B cell (primary cell): ENCODE measurements at regions not wholly inside any gene's neighbourhood (a gene's known extent, or its start where the extent isn't known, plus 50 kb on each side); places are given as distances from the start of the nearest gene placed in this dataset.

Experiments used
- ATAC-seq: fragments of 200-7000 bp; cut with Tn5 transposase; one replicate; pipeline ENCODE4 v1.10.0; 2021; ENCODE audit warnings: low read depth, mild to moderate bottlenecking, moderate number of reproducible peaks, moderate library complexity
- CTCF ChIA-PET: fragments of 350-600 bp; sonication (Branson Sonifier 250); formaldehyde crosslinking; loops from one replicate; lab custom pipeline; 2021; ENCODE audit warnings: antibody characterized with exemption, inconsistent platforms; lab: Charles Lee
- POLR2A ChIA-PET: fragments of 350-600 bp; sonication (Branson Sonifier 250); formaldehyde crosslinking; loops from one replicate; lab custom pipeline; 2021; ENCODE audit warnings: antibody characterized with exemption; lab: Charles Lee
- DNase-seq: peaks from one replicate; pipeline ENCODE4 v3.0.0; 2013
- H2AFZ ChIP-seq: 2 replicates; pipeline ENCODE4 v1.6.1; 2012; ENCODE audit warnings: mild to moderate bottlenecking, low read depth, low read length; ENCODE audit not compliant: insufficient read depth, poor library complexity, severe bottlenecking
- H3K27ac ChIP-seq, 2 donors: 1 replicate in 1 of 2; 2 replicates in 1 of 2; pipeline ENCODE4 v1.5.1; 2012 to 2013; ENCODE audit warnings: low read length in 2 of 2, mild to moderate bottlenecking in 2 of 2, moderate library complexity in 1 of 2
- H3K27me3 ChIP-seq, 4 experiments: fragments of 200-600 bp in 1 of 4; sonication (generic) in 1 of 4; replicated peaks in 1 of 4; 1 replicate in 2 of 4; 2 replicates in 2 of 4; pipeline versions ENCODE4 v1.6.1 to v1.7.0; 2013 to 2016; ENCODE audit warnings: low read length in 3 of 4, mild to moderate bottlenecking in 2 of 4, mixed read lengths in 1 of 4, moderate library complexity in 1 of 4; ENCODE audit not compliant: insufficient read depth in 4 of 4, control insufficient read depth in 3 of 4; ENCODE audit errors: control extremely low read depth in 1 of 4
- H3K36me3 ChIP-seq, 2 experiments: replicated peaks in 1 of 2; 1 replicate in 1 of 2; 2 replicates in 1 of 2; pipeline versions ENCODE4 v1.6.1 to v1.7.1; 2013; ENCODE audit warnings: low read length in 1 of 2; ENCODE audit not compliant: insufficient read depth in 2 of 2, control insufficient read depth in 1 of 2; ENCODE audit errors: control extremely low read depth in 1 of 2, extremely low read depth in 1 of 2
- H3K4me1 ChIP-seq, 2 donors: fragments of 200-600 bp in 1 of 2; sonication (generic) in 1 of 2; 1 replicate in 1 of 2; 2 replicates in 1 of 2; pipeline versions ENCODE4 v1.5.1 to v1.6.1; 2013 to 2017; ENCODE audit warnings: low read length in 2 of 2; ENCODE audit not compliant: control insufficient read depth in 2 of 2, insufficient read depth in 2 of 2
- H3K4me2 ChIP-seq: replicated peaks from 2 replicates; pipeline ENCODE3; 2012; ENCODE audit warnings: mild to moderate bottlenecking, low read depth, low read length; ENCODE audit not compliant: poor library complexity, severe bottlenecking
- H3K4me3 ChIP-seq, 5 experiments: fragments of 200-600 bp in 1 of 5; sonication (generic) in 1 of 5; 1 replicate in 3 of 5; 2 replicates in 2 of 5; pipeline versions ENCODE4 v1.5.1 to v1.7.0; 2011 to 2016; ENCODE audit warnings: low read length in 4 of 5, mild to moderate bottlenecking in 4 of 5, low read depth in 2 of 5, control low read depth in 1 of 5, moderate library complexity in 1 of 5; ENCODE audit not compliant: insufficient read depth in 1 of 5; ENCODE audit errors: control extremely low read depth in 1 of 5, extremely low read depth in 1 of 5
- H3K79me2 ChIP-seq: fragments of 200-600 bp; sonication (generic); one replicate; pipeline ENCODE4 v1.6.0; 2016; ENCODE audit warnings: low read length; ENCODE audit not compliant: control insufficient read depth, insufficient read depth
- H3K9ac ChIP-seq: fragments of 200-600 bp; sonication (generic); 2 replicates; pipeline ENCODE4 v1.6.1; 2017; ENCODE audit warnings: mild to moderate bottlenecking, low read length, moderate library complexity
- H3K9me3 ChIP-seq, 3 donors: one replicate each; pipeline versions ENCODE4 v1.6.1 to v1.7.1; 2013; ENCODE audit warnings: low read length in 2 of 3; ENCODE audit not compliant: control insufficient read depth in 2 of 3, insufficient read depth in 1 of 3; ENCODE audit errors: control extremely low read depth in 1 of 3
- H4K20me1 ChIP-seq: 2 replicates; pipeline ENCODE4 v1.6.0; 2012; ENCODE audit warnings: mild to moderate bottlenecking, low read length; ENCODE audit not compliant: insufficient read depth, control insufficient read depth, poor library complexity, severe bottlenecking
- H3K27ac Mint-ChIP-seq: one replicate; pipeline ENCODE4 v1.8.0; 2021; ENCODE audit warnings: mixed read lengths
- H3K27me3 Mint-ChIP-seq: one replicate; pipeline ENCODE4 v1.8.0; 2021; ENCODE audit warnings: mixed read lengths
- H3K4me1 Mint-ChIP-seq: one replicate; pipeline ENCODE4 v1.8.0; 2021; ENCODE audit warnings: mixed read lengths
- H3K4me3 Mint-ChIP-seq: one replicate; pipeline ENCODE4 v1.8.0; 2021; ENCODE audit warnings: mixed read lengths
- H3K9me3 Mint-ChIP-seq: one replicate; pipeline ENCODE4 v1.8.0; 2022; ENCODE audit warnings: mixed read lengths; ENCODE audit not compliant: insufficient read depth
- CTCF ChIP-seq: fragments of 200-600 bp; IDR thresholded peaks from one replicate; pipeline ENCODE4 v1.8.0; 2022; ENCODE audit warnings: antibody characterized with exemption, mild to moderate bottlenecking
- EZH2 ChIP-seq: IDR thresholded peaks from 2 replicates; pipeline ENCODE4 v1.6.1; 2012; ENCODE audit warnings: borderline replicate concordance, low read depth, mild to moderate bottlenecking, moderate library complexity, low read length; ENCODE audit not compliant: insufficient read depth, poor library complexity, severe bottlenecking
- WGBS: methylation state at CpG from one replicate; pipeline ENCODE4 v1.1.5; 2013; ENCODE audit warnings: missing lambda C conversion rate; ENCODE audit not compliant: insufficient coverage; 5-methylcytosine and 5-hydroxymethylcytosine counted together
- intact Hi-C: fragments of 100-400 bp; cut with micrococcal nuclease; formaldehyde crosslinking; loops from one replicate; pipeline ENCODE4 v1.10.0; 2022

- ATAC-seq, result no peak
- H3K4me3 ChIP-seq, result no peak overlapping the region
Observed at GRCh38 chr2:77910136-77910535, 388.0 kb upstream of the LRRTM4 start.

GRCh38 chr2:77920838-77921366, 398.7 kb upstream of the LRRTM4 start:
- no peaks in the 10 kb centered on the region for H3K4me1 ChIP-seq
- no CpG with 5 or more reads among the region's 3 CpGs for WGBS
- peaks cover 0 to 3% (median 0%) of the 10 kb centered on the region in 3 donors for H3K9me3 ChIP-seq
- no peak overlapping the region for H3K4me2 ChIP-seq
- no peaks in the 10 kb centered on the region for H3K4me1 Mint-ChIP-seq
- CTCF ChIA-PET, result no interaction called here
- no peaks in the 10 kb centered on the region for H3K27me3 ChIP-seq
- H3K9ac ChIP-seq, result no peak overlapping the region
- H3K27ac ChIP-seq, result no peak overlapping the region
- intact Hi-C loops, result no loop called here
- H3K9me3 Mint-ChIP-seq, result peaks cover 6% of the 10 kb centered on the region
- no peaks in the 10 kb centered on the region for H3K79me2 ChIP-seq
- H3K27ac Mint-ChIP-seq, result no peak overlapping the region
- TF ChIP-seq CTCF (no peak), EZH2 (no peak)
- H3K27me3 Mint-ChIP-seq, result no peaks in the 10 kb centered on the region
- no peak for ATAC-seq
- H3K4me3 ChIP-seq, result no peak overlapping the region
- H3K4me3 Mint-ChIP-seq, result no peak overlapping the region
- POLR2A ChIA-PET, result no interaction called here
- H4K20me1 ChIP-seq, result no peaks in the 10 kb centered on the region
- no peak for DNase-seq
- H2AFZ ChIP-seq, result no peak overlapping the region
- no peaks in the 10 kb centered on the region for H3K36me3 ChIP-seq

More at GRCh38 chr2:77910136-77910535, 388.0 kb upstream of the LRRTM4 start:
- no peaks in the 10 kb centered on the region for H4K20me1 ChIP-seq
- no peaks in the 10 kb centered on the region for H3K4me1 ChIP-seq
- no peak overlapping the region for H3K4me2 ChIP-seq
- TF ChIP-seq CTCF (no peak), EZH2 (no peak)
- H3K9me3 ChIP-seq, result peaks cover 0 to 4% (median 2%) of the 10 kb centered on the region in 3 donors
- no peak overlapping the region for H2AFZ ChIP-seq
- WGBS, result no CpG with 5 or more reads among the region's 3 CpGs
- H3K9me3 Mint-ChIP-seq, result peaks cover 2% of the 10 kb centered on the region
- no peak for DNase-seq
- POLR2A ChIA-PET, result no interaction called here
- H3K27ac Mint-ChIP-seq, result no peak overlapping the region
- H3K4me3 Mint-ChIP-seq, result no peak overlapping the region
- H3K27me3 Mint-ChIP-seq, result no peaks in the 10 kb centered on the region
- H3K36me3 ChIP-seq, result no peaks in the 10 kb centered on the region
- CTCF ChIA-PET, result no interaction called here
- H3K27me3 ChIP-seq, result no peaks in the 10 kb centered on the region
- no peaks in the 10 kb centered on the region for H3K79me2 ChIP-seq
- intact Hi-C loops, result no loop called here
- no peaks in the 10 kb centered on the region for H3K4me1 Mint-ChIP-seq
- H3K9ac ChIP-seq, result no peak overlapping the region
- no peak overlapping the region for H3K27ac ChIP-seq
